Mesendoderm (in vitro differentiated cells): ENCODE measurements at regions not wholly inside any gene's neighbourhood (a gene's known extent, or its start where the extent isn't known, plus 50 kb on each side); places are given as distances from the start of the nearest gene placed in this dataset.
"Not testable (repeated sequence)": the region's sequence is repeated elsewhere in the genome, so short reads cannot be mapped to it uniquely, and the experiment has no call there.

Experiments used
- DNase-seq: peaks from one replicate; pipeline ENCODE4 v3.0.0; 2013
- H2AK5ac ChIP-seq: 2 replicates; pipeline ENCODE4 v1.6.1; 2013; ENCODE audit warnings: low read length, inconsistent platforms
- H2BK120ac ChIP-seq: 2 replicates; pipeline ENCODE4 v1.6.1; 2013; ENCODE audit warnings: low read depth, mild to moderate bottlenecking, low read length, moderate library complexity, mixed read lengths
- H2BK15ac ChIP-seq: replicated peaks from 2 replicates; pipeline ENCODE4 v1.6.1; 2013; ENCODE audit warnings: low read depth, mild to moderate bottlenecking, moderate library complexity
- H2BK5ac ChIP-seq: 2 replicates; pipeline ENCODE4 v1.6.1; 2013; ENCODE audit warnings: low read length, inconsistent platforms
- H3K18ac ChIP-seq: 2 replicates; pipeline ENCODE4 v1.6.1; 2013; ENCODE audit warnings: mild to moderate bottlenecking, low read length, mixed read lengths
- H3K23ac ChIP-seq: one replicate; pipeline ENCODE4 v1.6.1; 2013; ENCODE audit warnings: low read length
- H3K27ac ChIP-seq: 2 replicates; pipeline ENCODE4 v1.5.1; 2013; ENCODE audit warnings: low read depth, mild to moderate bottlenecking, inconsistent platforms, low read length, moderate library complexity
- H3K27me3 ChIP-seq: 2 replicates; pipeline ENCODE4 v1.6.1; 2013; ENCODE audit warnings: low read length, control low read depth, mild to moderate bottlenecking, inconsistent platforms; ENCODE audit not compliant: insufficient read depth, poor library complexity
- H3K36me3 ChIP-seq: 2 replicates; pipeline ENCODE4 v1.6.1; 2013; ENCODE audit warnings: low read length, inconsistent platforms; ENCODE audit not compliant: control insufficient read depth, insufficient read depth
- H3K4ac ChIP-seq: one replicate; pipeline ENCODE4 v1.6.1; 2013; ENCODE audit warnings: low read depth, mild to moderate bottlenecking, low read length, moderate library complexity
- H3K4me1 ChIP-seq: 2 replicates; pipeline ENCODE4 v1.6.1; 2013; ENCODE audit warnings: low read depth, low read length, inconsistent platforms; ENCODE audit not compliant: control insufficient read depth
- H3K4me2 ChIP-seq: 2 replicates; pipeline ENCODE4 v1.6.1; 2013; ENCODE audit warnings: low read length
- H3K4me3 ChIP-seq: 2 replicates; pipeline ENCODE4 v1.5.1; 2013; ENCODE audit warnings: mild to moderate bottlenecking, low read length
- H3K56ac ChIP-seq: one replicate; pipeline ENCODE4 v1.6.1; 2013; ENCODE audit warnings: low read length
- H3K79me1 ChIP-seq: 2 replicates; pipeline ENCODE4 v1.6.1; 2013; ENCODE audit warnings: low read length, inconsistent platforms
- H3K79me2 ChIP-seq: 2 replicates; pipeline ENCODE4 v1.6.1; 2013; ENCODE audit warnings: mild to moderate bottlenecking, low read length; ENCODE audit not compliant: control insufficient read depth, insufficient read depth
- H3K9ac ChIP-seq: 2 replicates; pipeline ENCODE4 v1.6.1; 2013; ENCODE audit warnings: low read length, inconsistent platforms
- H4K5ac ChIP-seq: one replicate; pipeline ENCODE4 v1.6.1; 2013; ENCODE audit warnings: low read length
- H4K8ac ChIP-seq: one replicate; pipeline ENCODE4 v1.6.1; 2013; ENCODE audit warnings: low read depth, mild to moderate bottlenecking, control low read depth, low read length, moderate library complexity
- WGBS: extraction: QIAGEN DNeasy Blood & Tissue Kit; methylation state at CpG from one replicate; pipeline ENCODE4 v1.1.7; 2013; ENCODE audit warnings: low lambda C conversion rate, missing lambda C conversion rate; ENCODE audit not compliant: insufficient coverage; ENCODE audit errors: extremely low coverage; 5-methylcytosine and 5-hydroxymethylcytosine counted together

- H3K4me3 ChIP-seq, result no peak overlapping the region
- H3K79me1 ChIP-seq, result no peaks in the 10 kb centered on the region
- no peak overlapping the region for H4K5ac ChIP-seq
- no peak overlapping the region for H3K56ac ChIP-seq
- H3K23ac ChIP-seq, result no peak overlapping the region
- H3K36me3 ChIP-seq, result no peaks in the 10 kb centered on the region
- no peak overlapping the region for H4K8ac ChIP-seq
- no peak overlapping the region for H3K4ac ChIP-seq
- H2BK120ac ChIP-seq, result no peak overlapping the region
- WGBS, result no CpG with 5 or more reads among the region's 3 CpGs
- H3K4me1 ChIP-seq, result no peaks in the 10 kb centered on the region
- no peak overlapping the region for H2BK5ac ChIP-seq
- no peak overlapping the region for H2AK5ac ChIP-seq
- no peak overlapping the region for H2BK15ac ChIP-seq
- no peak overlapping the region for H3K4me2 ChIP-seq
- no peaks in the 10 kb centered on the region for H3K79me2 ChIP-seq
- no peak overlapping the region for H3K18ac ChIP-seq
- no peak overlapping the region for H3K9ac ChIP-seq
- no peak for DNase-seq
- no peak overlapping the region for H3K27ac ChIP-seq
- H3K27me3 ChIP-seq, result no peaks in the 10 kb centered on the region
Measured at GRCh38 chr12:45522227-45522626, 207.3 kb upstream of the ARID2 start.

- not testable (repeated sequence) for H3K56ac ChIP-seq, H3K79me2 ChIP-seq, H3K27ac ChIP-seq, H3K79me1 ChIP-seq, H4K8ac ChIP-seq, H3K27me3 ChIP-seq, DNase-seq, H3K36me3 ChIP-seq, H3K23ac ChIP-seq, H3K4me2 ChIP-seq, H2BK120ac ChIP-seq, H4K5ac ChIP-seq, H3K4ac ChIP-seq, H3K9ac ChIP-seq, H3K18ac ChIP-seq, H3K4me3 ChIP-seq, H2BK5ac ChIP-seq, H2AK5ac ChIP-seq, H2BK15ac ChIP-seq, H3K4me1 ChIP-seq
- WGBS, result no CpG with 5 or more reads among the region's 1 CpG
Measured at GRCh38 chr12:45526823-45527222, 202.7 kb upstream of the ARID2 start.

- Histone ChIP-seq H3K4me2 (no peak overlapping the region), H2BK15ac (no peak overlapping the region), H3K9ac (no peak overlapping the region), H3K4me1 (no peaks in the 10 kb centered on the region), H3K79me1 (no peaks in the 10 kb centered on the region), H3K56ac (no peak overlapping the region), H3K27ac (no peak overlapping the region), H3K4me3 (no peak overlapping the region), H3K27me3 (no peaks in the 10 kb centered on the region), H2AK5ac (no peak overlapping the region), H3K36me3 (no peaks in the 10 kb centered on the region), H3K79me2 (no peaks in the 10 kb centered on the region), H2BK120ac (no peak overlapping the region), H4K8ac (no peak overlapping the region), H3K23ac (no peak overlapping the region), H4K5ac (no peak overlapping the region), H3K4ac (no peak overlapping the region), H2BK5ac (no peak overlapping the region), H3K18ac (no peak overlapping the region)
- no CpG with 5 or more reads among the region's 4 CpGs for WGBS
- DNase-seq, result peak; percentile 57
Measured at GRCh38 chr12:45532113-45532512, 197.4 kb upstream of the ARID2 start.

- Histone ChIP-seq H2BK120ac (no peak overlapping the region), H3K4ac (no peak overlapping the region), H3K27ac (no peak overlapping the region), H3K4me2 (no peak overlapping the region), H3K79me2 (no peaks in the 10 kb centered on the region), H3K9ac (no peak overlapping the region), H3K79me1 (no peaks in the 10 kb centered on the region), H2BK5ac (no peak overlapping the region), H2AK5ac (no peak overlapping the region), H3K56ac (no peak overlapping the region), H2BK15ac (no peak overlapping the region), H3K4me1 (no peaks in the 10 kb centered on the region), H4K5ac (no peak overlapping the region), H3K23ac (no peak overlapping the region), H3K36me3 (no peaks in the 10 kb centered on the region), H4K8ac (no peak overlapping the region), H3K27me3 (no peaks in the 10 kb centered on the region), H3K4me3 (no peak overlapping the region), H3K18ac (no peak overlapping the region)
- no peak for DNase-seq
Measured at GRCh38 chr12:45535610-45536180, 193.8 kb upstream of the ARID2 start.

- Histone ChIP-seq H3K27ac (no peak overlapping the region), H3K23ac (no peak overlapping the region), H3K79me1 (no peaks in the 10 kb centered on the region), H2AK5ac (no peak overlapping the region), H2BK120ac (no peak overlapping the region), H4K8ac (no peak overlapping the region), H3K27me3 (no peaks in the 10 kb centered on the region), H3K9ac (no peak overlapping the region), H2BK5ac (no peak overlapping the region), H3K18ac (no peak overlapping the region), H3K79me2 (no peaks in the 10 kb centered on the region), H3K4me2 (no peak overlapping the region), H2BK15ac (no peak overlapping the region), H3K56ac (no peak overlapping the region), H3K4me3 (no peak overlapping the region), H3K4ac (no peak overlapping the region), H3K4me1 (no peaks in the 10 kb centered on the region), H4K5ac (no peak overlapping the region), H3K36me3 (no peaks in the 10 kb centered on the region)
- no peak for DNase-seq
- WGBS, result no CpG with 5 or more reads among the region's 1 CpG
Measured at GRCh38 chr12:45536284-45536683, 193.2 kb upstream of the ARID2 start.

- no peak overlapping the region for H4K8ac ChIP-seq
- no peak overlapping the region for H3K4me3 ChIP-seq
- no peak overlapping the region for H2BK5ac ChIP-seq
- no peak overlapping the region for H3K18ac ChIP-seq
- H3K36me3 ChIP-seq, result no peaks in the 10 kb centered on the region
- H3K23ac ChIP-seq, result no peak overlapping the region
- H3K4ac ChIP-seq, result no peak overlapping the region
- H3K27ac ChIP-seq, result no peak overlapping the region
- H3K4me2 ChIP-seq, result no peak overlapping the region
- no peaks in the 10 kb centered on the region for H3K27me3 ChIP-seq
- H3K4me1 ChIP-seq, result no peaks in the 10 kb centered on the region
- no peak overlapping the region for H3K56ac ChIP-seq
- H2BK120ac ChIP-seq, result no peak overlapping the region
- no peak overlapping the region for H2BK15ac ChIP-seq
- H2AK5ac ChIP-seq, result no peak overlapping the region
- no peaks in the 10 kb centered on the region for H3K79me1 ChIP-seq
- H4K5ac ChIP-seq, result no peak overlapping the region
- WGBS, result no CpG with 5 or more reads among the region's 1 CpG
- DNase-seq, result no peak
- H3K79me2 ChIP-seq, result no peaks in the 10 kb centered on the region
- H3K9ac ChIP-seq, result no peak overlapping the region
Measured at GRCh38 chr12:45540661-45541341, 188.7 kb upstream of the ARID2 start.
